ENCODE measurements at regions not wholly inside any gene's neighbourhood (a gene's known extent, or its start where the extent isn't known, plus 50 kb on each side); places are given as distances from the start of the nearest gene placed in this dataset.
A peak's percentile ranks its signal among the peaks of the same experiment; 100 is the strongest.
"Not testable (repeated sequence)": the region's sequence is repeated elsewhere in the genome, so short reads cannot be mapped to it uniquely, and the experiment has no call there.

DNA sequence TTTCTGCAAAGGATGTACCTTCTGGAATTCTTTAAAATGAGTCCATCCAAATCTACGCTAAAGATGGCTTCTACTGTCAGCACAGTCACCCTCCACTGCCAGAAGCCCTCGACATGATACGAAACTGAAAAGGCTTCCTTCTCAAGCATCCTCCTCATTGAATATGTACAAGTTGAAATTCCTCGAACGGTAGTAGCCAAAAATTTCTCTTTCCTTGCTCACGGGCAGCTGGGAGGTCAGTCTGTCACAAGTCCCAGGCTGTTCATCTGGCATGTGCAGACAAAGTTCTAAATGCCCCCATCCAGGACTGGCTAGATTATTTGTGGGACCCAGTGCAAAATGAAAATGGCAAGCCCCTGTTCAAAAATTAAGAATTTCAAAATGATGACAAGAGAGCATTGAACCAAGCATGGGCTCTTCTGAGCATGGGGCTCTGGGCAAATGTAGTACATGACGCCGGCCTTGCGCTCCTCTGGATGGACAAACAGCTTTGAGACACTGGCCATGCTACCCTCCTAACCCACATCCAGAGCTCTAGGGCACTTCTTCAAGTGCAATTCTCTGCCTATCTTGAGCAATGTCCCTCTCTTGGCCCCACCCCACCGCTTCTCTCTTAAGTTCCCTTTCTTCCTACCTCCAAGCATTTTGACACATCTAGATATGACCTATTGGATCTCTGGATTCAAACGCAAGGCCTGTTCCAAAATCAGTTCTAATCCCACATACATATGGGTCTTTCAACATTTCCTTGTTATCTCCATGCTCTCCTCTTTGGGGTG, 78.9 kb upstream of the FLT1 start:
- DNase-seq = no peak

DNA sequence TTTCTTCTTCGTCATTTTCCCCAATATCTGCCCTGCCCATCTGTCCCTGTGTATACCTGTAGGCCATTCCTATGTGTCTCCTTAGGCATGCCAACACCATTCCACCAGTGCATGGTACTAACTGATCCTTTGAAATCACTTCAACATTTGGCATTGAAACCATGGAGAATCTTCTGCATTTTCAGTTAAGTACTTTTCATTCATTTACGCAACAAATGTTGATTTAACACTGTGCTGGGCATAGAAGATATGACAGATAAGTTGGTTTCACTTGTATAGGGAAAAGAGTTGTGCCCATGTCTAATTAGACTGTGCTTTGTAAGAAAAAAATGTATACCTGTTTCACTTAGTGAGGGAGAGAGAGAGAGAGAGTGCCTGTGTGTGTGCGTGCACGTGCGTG, 77.9 kb upstream of the FLT1 start:
- DNase-seq = no peak

DNA sequence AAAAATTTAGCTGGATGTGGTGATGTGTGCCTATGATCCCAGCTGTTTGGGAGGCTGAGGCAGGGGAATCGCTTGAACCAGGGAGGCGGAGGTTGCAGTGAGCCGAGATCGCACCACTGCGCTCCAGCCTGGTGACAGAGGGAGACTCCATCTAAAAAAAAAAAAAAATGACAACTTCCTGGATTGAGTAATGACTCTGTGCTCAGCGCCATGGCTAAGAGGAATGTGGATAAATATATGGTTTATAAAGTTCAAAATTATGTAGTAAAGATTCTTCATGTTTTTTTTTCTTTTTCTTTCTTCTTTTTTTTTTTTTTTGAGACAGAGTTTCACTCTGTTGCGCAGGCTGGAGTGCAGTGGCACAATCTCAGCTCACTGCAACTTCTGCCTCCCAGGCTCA, 75.4 kb upstream of the FLT1 start:
- DNase-seq = not testable (repeated sequence)

DNA sequence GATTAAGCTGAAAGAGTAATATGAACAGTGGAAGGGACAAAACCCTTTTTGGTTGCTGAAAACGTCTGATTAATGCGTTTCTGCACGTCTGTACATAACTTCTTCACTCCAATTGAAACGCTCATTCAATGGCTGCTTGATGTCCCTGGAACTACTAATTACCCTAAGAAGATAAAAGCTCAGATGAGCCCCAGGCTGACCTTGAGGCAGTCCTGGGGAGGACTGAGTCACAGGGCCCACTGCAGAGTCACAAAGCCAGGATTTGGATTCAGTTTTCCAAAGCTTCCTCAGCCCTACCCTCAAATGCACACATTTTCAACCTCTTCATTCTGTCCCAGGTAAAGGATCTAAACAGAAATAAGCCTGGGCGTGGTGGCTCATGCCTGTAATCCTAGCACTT, 75.0 kb upstream of the FLT1 start:
- DNase-seq = no peak

DNA sequence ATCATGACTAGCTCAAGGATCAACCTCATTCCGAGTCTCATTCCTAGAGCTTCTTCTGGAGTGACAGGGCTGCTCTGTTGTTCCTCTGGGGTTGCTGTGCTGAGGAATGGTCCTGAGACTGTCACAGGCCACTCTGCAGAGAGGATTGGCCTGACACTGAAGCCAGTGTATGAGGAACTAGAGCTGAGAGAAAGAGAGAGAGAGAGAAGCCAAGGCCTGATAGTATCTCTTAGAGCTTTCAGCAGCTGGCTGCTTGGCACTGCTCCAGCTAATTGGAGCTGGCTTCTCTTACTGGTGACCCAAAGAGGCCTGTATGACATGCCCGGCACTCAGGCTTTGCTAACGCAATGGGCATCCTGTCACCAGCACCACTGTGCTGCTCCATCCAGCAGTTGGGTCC, 73.4 kb upstream of the FLT1 start:
- DNase-seq = peak; percentile 5 to 41

DNA sequence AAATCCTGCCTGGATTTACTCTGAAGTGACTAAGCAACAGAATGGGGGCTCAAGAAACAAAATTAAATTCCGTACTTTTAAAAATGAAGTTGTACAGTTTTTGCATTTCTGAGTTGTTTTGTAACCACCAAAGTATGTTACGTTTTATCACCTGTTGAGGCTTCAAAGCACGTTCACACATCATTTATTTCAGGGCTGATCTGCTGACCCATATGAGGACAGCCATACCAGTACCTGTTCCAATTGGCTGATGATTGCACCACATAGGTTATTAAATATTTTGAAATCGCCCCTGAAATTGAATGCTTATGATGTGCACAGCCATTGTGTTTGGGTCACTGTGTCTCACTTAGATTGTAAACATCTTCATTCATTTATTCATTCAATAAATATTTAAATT, 72.0 kb upstream of the FLT1 start:
- DNase-seq = no peak

DNA sequence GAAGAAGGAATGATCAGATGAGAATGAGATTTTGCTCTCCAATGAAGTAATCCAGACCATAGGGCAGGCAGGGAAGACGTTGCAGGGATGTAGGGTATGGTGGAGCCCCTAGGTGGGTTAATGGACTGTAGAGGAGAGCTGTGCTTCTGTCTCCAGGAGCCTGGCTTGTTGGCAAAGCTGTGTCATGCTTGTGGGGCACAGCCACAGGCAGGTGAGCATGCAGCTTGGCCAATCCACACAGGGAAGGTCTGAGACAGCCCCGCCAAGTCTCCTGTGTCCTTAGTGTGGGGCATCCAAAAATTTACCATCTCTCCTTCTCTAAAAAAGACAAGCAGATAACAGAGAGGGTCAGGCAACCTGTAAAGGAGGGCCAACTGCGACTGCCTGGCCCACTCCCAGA, 71.4 kb upstream of the FLT1 start:
- DNase-seq = no peak

DNA sequence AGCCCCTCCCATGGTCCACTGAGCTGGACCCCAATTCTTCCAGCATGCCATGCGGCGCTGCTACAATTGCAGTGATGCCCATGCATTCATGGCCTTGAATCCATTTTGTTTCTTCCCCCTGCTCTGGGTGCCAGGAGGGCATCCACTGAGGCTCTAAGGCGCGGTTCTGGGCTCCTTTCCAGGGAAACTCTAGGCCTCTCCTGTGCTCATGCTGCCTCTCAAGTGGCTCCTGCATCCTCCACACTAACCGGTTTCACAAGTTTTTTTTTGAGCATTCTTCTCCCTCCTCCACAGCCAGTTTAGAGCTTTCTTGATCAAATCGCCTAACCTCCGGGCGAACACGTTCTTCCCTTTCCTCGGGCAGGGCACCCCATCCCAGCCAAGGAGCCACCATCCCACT, 69.1 kb upstream of the FLT1 start:
- DNase-seq = no peak

DNA sequence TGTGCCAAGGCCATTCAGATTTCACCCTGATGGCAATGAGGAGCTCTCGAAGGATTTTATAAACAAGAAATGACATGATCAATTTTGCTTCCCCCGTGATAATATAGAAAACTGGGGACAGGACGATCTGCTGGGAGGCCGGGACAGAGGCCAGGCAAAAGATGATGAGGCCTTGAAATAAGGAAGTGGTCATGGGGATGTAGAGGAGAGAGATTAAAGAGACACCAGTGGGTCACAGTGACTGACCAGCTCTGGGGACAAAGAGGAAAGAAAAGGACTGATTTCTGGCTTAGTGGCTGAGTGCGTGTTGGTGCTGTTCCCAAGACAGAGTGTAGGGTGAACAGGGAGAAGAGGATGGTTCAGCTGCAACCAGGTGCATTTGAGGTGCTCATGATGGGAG, 68.7 kb upstream of the FLT1 start:
- DNase-seq = no peak

DNA sequence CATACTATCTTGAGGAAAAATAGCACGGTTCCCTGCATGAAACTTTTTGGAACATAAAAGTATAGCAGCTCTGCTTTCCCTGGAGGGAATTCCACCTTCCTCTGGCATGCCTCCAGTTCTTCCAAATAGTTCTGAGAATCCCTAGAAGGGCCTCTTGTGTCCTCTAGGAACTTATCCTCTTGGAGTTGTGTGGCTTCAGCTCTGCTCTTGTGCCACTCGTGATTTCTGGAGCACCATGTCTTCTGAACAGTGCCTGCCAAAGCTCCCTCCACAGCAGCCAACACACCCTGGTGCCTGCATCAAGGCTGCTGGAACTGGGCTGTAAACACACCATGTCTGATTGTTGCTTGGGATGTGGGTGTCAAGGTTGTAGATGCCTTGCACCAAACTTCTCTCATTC, 65.7 kb upstream of the FLT1 start:
- no peak for DNase-seq

DNA sequence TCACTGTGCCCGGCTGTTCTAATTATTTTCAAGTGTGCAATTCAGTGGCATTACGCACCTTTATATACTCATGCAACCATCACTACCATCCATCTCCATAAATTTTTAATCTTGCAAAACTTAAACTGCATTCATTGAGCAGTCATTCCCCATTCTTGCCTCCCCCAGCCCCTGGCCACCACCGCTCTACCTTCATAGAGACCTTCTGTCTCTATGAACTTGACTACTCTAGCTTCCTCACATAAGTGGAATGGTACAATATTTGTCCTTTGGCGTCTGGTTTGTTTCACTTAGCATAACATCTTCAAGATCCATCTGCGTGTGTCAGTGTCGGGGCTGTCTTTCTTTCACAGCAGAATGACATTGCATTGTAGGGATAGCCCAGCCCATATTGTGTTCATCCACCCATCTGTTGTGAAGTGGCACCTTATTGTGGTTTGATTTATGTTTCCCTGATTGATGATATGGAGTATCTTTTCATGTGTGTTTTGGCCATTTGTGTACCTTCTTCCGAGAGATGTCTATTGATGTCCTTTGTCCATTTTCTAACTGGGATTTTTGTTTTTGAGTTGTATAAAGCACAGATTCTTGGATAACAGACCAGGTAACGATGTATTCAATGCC, 64.8 kb upstream of the FLT1 start:
- no peak for DNase-seq

DNA sequence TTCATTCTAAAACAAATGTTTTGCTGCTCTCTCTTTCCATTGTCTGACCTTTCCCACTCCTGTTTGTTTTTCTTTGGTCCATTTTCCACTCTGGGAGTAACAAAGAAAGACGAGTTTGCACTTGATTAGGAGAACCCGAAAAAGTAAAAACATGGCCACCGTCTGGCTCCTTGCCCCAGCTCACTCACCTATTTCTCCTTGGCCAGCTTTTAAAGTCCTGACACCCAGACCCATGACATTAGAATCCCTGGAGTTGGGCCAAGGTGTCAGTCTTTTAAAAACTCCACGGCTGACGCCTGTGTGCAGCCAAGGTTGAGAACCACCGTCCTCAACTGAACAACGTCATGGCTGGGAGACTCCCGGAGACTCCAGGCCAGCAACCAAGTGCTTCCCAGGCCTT, 63.6 kb upstream of the FLT1 start:
- no peak for DNase-seq

DNA sequence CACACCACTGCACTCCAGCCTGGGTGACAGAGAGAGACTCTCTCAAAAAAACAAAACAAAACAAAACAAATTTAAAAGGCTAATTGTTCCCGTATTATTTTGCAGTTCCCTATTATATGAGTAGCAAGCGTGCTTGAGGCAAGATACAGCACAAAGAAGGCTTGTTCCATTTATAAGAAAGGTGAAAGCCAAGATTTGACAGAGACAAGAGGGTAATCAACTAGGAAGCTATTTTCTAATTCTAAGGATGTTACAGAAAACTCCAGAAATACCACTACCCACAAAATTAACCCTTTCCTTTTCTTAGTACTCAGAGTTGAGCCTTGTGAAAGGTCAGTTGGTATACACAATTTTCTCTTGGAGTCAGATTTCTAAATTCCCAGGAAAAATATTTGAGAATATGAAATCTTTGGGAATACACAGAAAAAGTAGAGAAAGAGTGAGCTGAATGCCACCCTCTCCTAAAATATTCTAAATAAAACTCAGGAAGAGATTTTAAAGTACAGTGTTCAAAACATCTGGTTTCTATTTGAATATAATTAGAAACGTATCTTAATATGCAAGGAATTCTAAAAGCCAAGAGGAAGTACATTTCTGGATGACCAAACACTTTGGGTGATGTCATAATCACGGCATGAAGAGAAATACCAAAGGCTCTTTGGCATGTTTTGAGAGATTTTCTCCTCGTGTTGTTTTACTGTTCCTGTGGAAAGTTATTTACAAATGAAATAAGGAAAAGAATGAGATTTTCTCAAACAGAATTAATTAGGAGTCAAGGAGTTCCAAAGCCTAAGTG, 63.0 kb upstream of the FLT1 start:
- DNase-seq = no peak

DNA sequence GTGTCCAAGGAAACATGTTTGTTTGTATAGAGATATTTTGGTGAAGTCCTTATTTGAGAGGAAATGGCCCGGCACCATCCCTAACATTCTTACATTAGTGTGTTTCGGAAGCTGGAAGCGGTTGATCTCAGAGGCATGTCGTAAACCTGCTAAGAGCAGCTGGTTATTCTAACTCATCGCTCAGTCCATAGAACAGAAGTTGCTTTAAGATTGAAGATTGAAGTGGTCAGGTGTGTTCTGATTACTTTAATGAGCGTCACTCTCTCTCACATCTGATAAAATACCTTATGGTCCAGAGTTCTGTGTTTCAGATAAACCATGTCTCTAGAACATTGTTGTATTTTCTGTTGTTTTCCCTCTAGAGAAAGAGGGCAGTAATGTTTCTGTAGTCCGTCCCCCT, 60.2 kb upstream of the FLT1 start:
- DNase-seq = no peak

DNA sequence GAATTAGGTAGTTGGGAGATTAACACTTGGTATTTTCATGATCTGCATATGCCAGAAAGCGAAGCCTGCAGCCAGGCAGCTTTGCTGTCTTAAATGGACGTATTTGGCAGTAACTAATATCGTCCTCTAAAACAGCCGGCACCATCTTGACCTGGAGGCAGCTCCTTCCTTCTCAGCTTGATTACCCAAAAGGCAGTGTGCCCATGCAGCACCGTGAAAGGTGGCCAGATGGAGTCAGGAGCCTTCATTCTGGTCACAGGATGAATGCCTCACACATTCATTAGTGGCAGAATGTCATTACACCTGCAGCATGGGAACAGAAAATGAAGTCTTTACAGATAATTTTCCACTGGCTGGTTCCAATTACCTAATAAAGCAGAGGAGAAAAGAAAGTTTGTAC, 59.0 kb upstream of the FLT1 start:
- no peak for DNase-seq

DNA sequence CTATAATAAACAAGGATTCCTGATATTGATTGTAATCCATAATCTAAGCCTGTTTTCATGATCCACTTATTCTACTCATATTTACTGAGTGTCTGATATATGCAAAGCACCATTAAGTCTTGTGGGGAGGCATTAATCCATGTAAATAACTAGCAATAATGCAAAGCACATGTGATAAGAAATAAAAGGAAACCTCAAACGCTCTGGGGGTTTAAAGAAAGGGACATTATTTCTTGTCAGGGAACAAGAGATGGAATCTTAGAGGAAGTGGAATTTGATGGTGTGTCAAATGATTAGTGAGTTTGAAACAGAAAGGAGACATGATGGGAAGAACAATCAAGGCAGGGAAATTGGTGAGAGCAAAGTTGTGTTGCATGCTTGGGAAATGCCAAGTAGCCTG, 57.4 kb upstream of the FLT1 start:
- no peak for DNase-seq

DNA sequence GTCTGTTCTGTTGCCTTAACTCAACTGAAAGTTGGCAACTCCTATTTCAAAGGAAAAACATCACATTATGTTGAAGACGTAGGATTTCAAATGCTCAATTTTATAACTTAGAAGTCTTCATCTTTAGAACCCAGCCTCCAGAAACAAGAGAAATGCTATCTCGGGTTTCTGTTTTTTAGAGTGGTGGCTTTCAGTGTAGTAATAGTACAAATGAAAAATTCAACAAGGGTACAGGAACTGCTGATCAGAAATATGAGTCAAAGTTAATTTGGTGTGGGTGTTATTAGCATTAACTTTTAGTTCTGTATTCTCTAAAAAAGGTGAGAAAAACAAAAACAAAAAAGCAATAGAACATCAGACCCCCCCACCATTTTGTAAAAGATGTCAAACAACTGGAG, 56.6 kb upstream of the FLT1 start:
- no peak for DNase-seq

DNA sequence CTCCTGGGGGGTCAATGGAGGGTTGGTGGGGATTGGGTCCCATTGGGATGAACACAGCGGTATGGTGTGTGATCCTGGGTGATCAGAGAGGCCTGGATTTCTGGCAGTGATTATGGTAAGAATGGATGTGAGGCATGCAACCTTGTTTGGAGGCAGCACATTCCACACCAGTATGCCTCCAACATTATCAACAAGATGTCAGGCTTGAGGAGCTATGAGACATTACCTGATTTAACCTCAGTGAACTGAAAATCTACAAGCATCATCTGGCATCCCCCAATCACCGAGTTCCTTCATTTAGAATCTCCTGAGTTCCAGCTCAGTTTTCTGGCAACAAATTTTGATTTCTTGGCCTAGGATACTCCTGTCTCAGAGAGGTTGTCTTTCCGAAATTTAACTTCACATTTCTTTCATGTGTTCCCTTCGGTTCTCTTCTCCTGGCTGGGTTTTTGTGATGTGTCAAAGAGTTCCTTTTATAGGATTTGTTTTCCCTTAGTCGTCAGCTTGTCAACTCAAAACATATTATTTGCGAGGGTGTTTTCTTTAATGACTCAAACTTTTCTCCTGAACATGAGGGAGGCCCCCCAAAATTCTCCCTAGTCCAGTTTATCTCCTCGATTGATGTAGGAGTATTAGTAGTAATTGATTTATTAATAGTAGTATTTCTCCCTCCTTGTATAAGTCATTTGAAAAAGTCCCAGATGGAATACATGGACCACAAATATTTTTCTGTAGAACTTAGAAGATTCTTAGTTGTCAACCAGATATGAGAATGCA, 56.0 kb upstream of the FLT1 start:
- DNase-seq = no peak

DNA sequence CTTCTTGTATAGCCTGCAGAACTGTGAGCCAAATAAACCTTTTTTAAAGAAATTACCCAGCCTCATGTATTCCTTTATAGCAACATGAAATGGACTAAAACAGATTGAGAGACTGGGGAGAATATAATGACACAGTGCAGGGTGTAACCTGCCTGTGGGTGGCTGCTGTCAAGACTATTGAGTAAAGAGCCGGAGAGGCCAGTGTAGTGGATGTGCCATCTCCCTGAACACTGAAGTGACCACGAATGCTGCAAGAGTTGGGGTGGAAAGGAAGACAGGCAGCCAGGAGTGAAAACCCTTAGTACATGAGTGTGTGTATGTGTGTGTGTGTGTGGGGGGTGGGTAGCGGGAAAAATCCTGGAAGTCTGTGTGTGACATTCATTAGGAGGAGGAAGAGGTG, 55.2 kb upstream of the FLT1 start:
- DNase-seq = no peak

DNA sequence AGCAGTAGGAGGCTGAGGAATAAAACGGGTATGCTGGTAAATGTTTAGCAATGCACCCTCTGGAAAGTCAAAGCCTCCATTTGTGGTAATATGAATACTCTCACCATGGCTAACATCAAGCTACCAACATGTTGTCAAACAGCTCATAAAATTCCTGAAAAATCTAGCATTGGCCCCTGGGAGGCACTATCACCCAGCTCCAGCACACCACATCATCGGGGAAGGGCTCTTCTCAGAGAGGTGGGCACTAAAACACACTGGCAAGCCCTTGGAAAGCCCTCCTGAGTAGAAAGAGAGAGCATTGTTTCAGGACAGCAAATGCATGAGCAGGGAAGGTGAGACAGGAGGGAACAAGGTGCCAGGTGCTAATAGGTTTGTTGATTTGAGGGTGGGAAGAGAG, 53.9 kb upstream of the FLT1 start:
- DNase-seq = no peak

DNA sequence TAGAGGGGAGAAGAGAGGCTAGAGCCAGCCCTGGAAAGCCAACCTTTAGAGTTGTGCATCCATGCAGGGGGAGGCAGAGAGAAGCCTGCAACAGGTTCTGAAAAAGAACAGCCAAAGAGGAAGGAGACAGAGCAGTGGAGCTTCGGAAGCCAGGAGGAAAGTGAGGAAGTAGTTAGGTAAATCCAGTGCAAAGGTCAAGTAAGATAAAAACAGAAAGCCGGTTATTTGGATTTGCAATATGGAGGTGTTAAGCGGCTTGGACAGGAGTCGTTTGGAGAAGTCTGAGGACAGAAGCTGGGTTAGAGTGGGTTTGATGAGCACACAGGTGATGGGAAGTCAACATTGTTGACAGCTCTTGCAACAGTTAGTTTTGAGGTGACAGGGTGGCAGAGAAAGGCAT, 53.5 kb upstream of the FLT1 start:
- no peak for DNase-seq

DNA sequence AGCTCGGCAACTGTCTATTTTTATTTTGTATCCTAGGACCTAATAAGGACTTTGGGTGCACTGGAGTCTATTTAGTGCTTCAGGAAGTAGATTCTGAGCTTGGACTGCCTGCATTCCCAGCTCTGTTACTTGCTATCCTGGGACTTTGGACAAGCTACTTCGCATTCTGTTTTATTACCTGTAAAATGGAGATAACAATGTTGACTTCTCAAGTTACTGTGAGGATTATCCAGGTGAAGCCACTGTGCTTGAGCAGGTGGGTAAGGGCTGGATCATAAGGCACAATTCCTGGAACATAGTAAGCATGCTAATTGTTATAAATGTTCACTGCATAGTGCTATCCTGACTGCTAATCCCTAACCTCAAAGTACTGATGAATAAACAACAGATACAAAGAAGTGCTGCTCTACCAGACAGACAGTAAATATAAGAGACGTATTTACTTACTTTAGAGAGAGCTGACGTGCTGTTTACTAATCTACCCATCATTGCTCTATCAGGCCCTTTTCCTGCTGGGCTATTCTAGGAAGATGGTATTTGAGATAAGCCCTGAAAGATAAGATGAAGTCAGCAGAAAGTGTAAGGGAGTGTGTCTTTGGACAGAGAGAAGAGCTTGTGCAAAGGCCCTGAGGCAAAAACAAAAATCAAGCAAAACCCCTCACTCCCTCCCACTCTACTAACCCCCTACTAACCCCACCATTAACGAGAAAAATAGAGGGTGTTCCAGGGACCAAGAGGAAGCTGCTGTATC, 50.8 kb upstream of the FLT1 start:
- DNase-seq = no peak
